Hematopoietic multipotent progenitor cell treated with erythropoietin and hydrocortisone succinate and interleukin-3 and kit ligand, for 4 days (in vitro differentiated cells): ENCODE measurements at regions not wholly inside any gene's neighbourhood (a gene's known extent, or its start where the extent isn't known, plus 50 kb on each side); places are given as distances from the start of the nearest gene placed in this dataset.

ENCODE experiments used
- DNase-seq: peaks from one replicate; pipeline ENCODE4 v3.0.0-alpha.2; 2015

GRCh38 chr11:95297680-95298452 lies 66.9 kb upstream of the SESN3 start:
- no peak for DNase-seq

GRCh38 chr11:95296621-95297025 lies 65.6 kb upstream of the SESN3 start:
- DNase-seq: no peak

- DNase-seq: no peak
These were observed 65.2 kb upstream of the SESN3 start for GRCh38 chr11:95296165-95296564.

GRCh38 chr11:95295382-95296149 lies 64.6 kb upstream of the SESN3 start:
- no peak for DNase-seq

- no peak for DNase-seq
These were observed 63.7 kb upstream of the SESN3 start for GRCh38 chr11:95294701-95295100.

- DNase-seq: no peak
These were observed 62.1 kb upstream of the SESN3 start for GRCh38 chr11:95293116-95293515.

- DNase-seq: no peak
These were observed 60.9 kb upstream of the SESN3 start for GRCh38 chr11:95291946-95292345.

- no peak for DNase-seq
These were observed 58.5 kb upstream of the SESN3 start for GRCh38 chr11:95289378-95290101.

- DNase-seq: no peak
These were observed 53.4 kb upstream of the SESN3 start for GRCh38 chr11:95284057-95285052.

GRCh38 chr11:95283650-95284049 lies 52.6 kb upstream of the SESN3 start:
- DNase-seq: no peak

- DNase-seq: no peak
These were observed 52.1 kb upstream of the SESN3 start for GRCh38 chr11:95283146-95283545.

GRCh38 chr11:95282291-95282751 lies 51.3 kb upstream of the SESN3 start:
- DNase-seq: peak; percentile 11
